ENCODE measurements at regions not wholly inside any gene's neighbourhood (a gene's known extent, or its start where the extent isn't known, plus 50 kb on each side); places are given as distances from the start of the nearest gene placed in this dataset.

- TF ChIP-seq POLR2A (IDR thresholded peaks at IDR 0.05; ENCODE audit: low read depth, low read length) (no peak), SMC3 (IDR thresholded peaks at IDR 0.05; ENCODE audit: low read depth, low read length) (no peak), CHD1 (IDR thresholded peaks at IDR 0.05; ENCODE audit: low read depth, low read length) (no peak), CTCF (conservative IDR thresholded peaks at IDR 0.05; ENCODE audit: low read depth, low read length) (no peak), RAD21 (IDR thresholded peaks at IDR 0.05; ENCODE audit: low read length) (no peak), RFX5 (IDR thresholded peaks at IDR 0.05; ENCODE audit: low read depth, low read length) (no peak)
These were observed 61.9 kb upstream of the CRYM start for GRCh38 chr16:21339941-21340340.
